ENCODE measurements at regions not wholly inside any gene's neighbourhood (a gene's known extent, or its start where the extent isn't known, plus 50 kb on each side); places are given as distances from the start of the nearest gene placed in this dataset.

- in situ Hi-C loops (cut with HindIII; ENCODE audit: low pct_unique_long_range_greater_than_20kb, low sequenced_read_pairs) (no loop called here), intact Hi-C loops (cut with micrococcal nuclease; ENCODE audit: unreplicated experiment) (no loop called here)
- no peak overlapping the region for H3K27ac ChIP-seq (ENCODE audit: low read length)
- H3K27me3 ChIP-seq (ENCODE audit: control insufficient read depth, insufficient read depth, low read length) = no peaks in the 10 kb centered on the region
- ChIA-PET POLR2A (no interaction called here), CTCF (no interaction called here)
- H3K9me3 ChIP-seq (ENCODE audit: control insufficient read depth, insufficient read depth, low read depth, low read length) = no peaks in the 10 kb centered on the region
- H3K4me3 ChIP-seq (ENCODE audit: low read depth in 2 of 2, low read length in 2 of 2) = no peak overlapping the region
- no TSS peak for BruUV-seq (replicated peaks)
- DNase-seq (ENCODE audit: low read depth, low spot score) = no peak
- TF ChIP-seq POLR2AphosphoS5 (IDR thresholded peaks at IDR 0.05; ENCODE audit: low read depth, low read length) = no peak
- TF ChIP-seq CTCF (IDR thresholded peaks at IDR 0.05) = no peak
- no peak for TF ChIP-seq REST (IDR thresholded peaks at IDR 0.05; ENCODE audit: insufficient read depth in 1 of 2, low read depth in 2 of 2, low read length in 1 of 2)
- no peak for TF ChIP-seq SIN3A (IDR thresholded peaks at IDR 0.05; ENCODE audit: borderline replicate concordance, insufficient read depth, low read depth, low read length)
- no peak for TF ChIP-seq TCF7L2 (IDR thresholded peaks at IDR 0.05; ENCODE audit: low read depth, low read length)
- H3K4me1 ChIP-seq (ENCODE audit: control insufficient read depth, insufficient read depth, low read length) = no peaks in the 10 kb centered on the region
- H3K36me3 ChIP-seq (ENCODE audit: control insufficient read depth, insufficient read depth, low read length) = no peaks in the 10 kb centered on the region
- ATAC-seq = no peak
Observed at GRCh38 chr12:77584860-77585259, 245.8 kb upstream of the NAV3 start.

GRCh38 chr12:77578466-77579220 lies 252.1 kb upstream of the NAV3 start:
- Histone ChIP-seq H3K9me3 (ENCODE audit: control insufficient read depth, insufficient read depth, low read depth, low read length) (no peaks in the 10 kb centered on the region), H3K27me3 (ENCODE audit: control insufficient read depth, insufficient read depth, low read length) (no peaks in the 10 kb centered on the region), H3K36me3 (ENCODE audit: control insufficient read depth, insufficient read depth, low read length) (no peaks in the 10 kb centered on the region), H3K27ac (ENCODE audit: low read length) (no peak overlapping the region), H3K4me3 (ENCODE audit: low read depth in 2 of 2, low read length in 2 of 2) (no peak overlapping the region), H3K4me1 (ENCODE audit: control insufficient read depth, insufficient read depth, low read length) (no peaks in the 10 kb centered on the region)
- POLR2A ChIA-PET = no interaction called here
- intact Hi-C loops (cut with micrococcal nuclease; ENCODE audit: unreplicated experiment) = no loop called here
- CTCF ChIA-PET = no interaction called here
- ATAC-seq (no peak), DNase-seq (ENCODE audit: low read depth, low spot score) (no peak)
- in situ Hi-C loops (cut with HindIII; ENCODE audit: low pct_unique_long_range_greater_than_20kb, low sequenced_read_pairs) = no loop called here
- TF ChIP-seq TCF7L2 (IDR thresholded peaks at IDR 0.05; ENCODE audit: low read depth, low read length) (no peak), CTCF (IDR thresholded peaks at IDR 0.05) (no peak), REST (IDR thresholded peaks at IDR 0.05; ENCODE audit: insufficient read depth in 1 of 2, low read depth in 2 of 2, low read length in 1 of 2) (no peak), POLR2AphosphoS5 (IDR thresholded peaks at IDR 0.05; ENCODE audit: low read depth, low read length) (no peak), SIN3A (IDR thresholded peaks at IDR 0.05; ENCODE audit: borderline replicate concordance, insufficient read depth, low read depth, low read length) (no peak)
- BruUV-seq (replicated peaks) = no TSS peak

Measured in Panc1 (cell line).